GM12892 (cell line): ENCODE measurements at regions not wholly inside any gene's neighbourhood (a gene's known extent, or its start where the extent isn't known, plus 50 kb on each side); places are given as distances from the start of the nearest gene placed in this dataset.

Source experiments
- POLR2A ChIP-seq: IDR thresholded peaks from 2 replicates; pipeline ENCODE4 v1.6.1; 2011; ENCODE audit warnings: low read depth, low read length, control low read depth
- POLR2AphosphoS5 ChIP-seq: IDR thresholded peaks from 2 replicates; pipeline ENCODE4 v1.6.1; 2011; ENCODE audit warnings: low read depth, low read length, control low read depth
- TAF1 ChIP-seq: IDR thresholded peaks from 2 replicates; pipeline ENCODE4 v1.6.1; 2011; ENCODE audit warnings: low read depth, mild to moderate bottlenecking, control low read depth, low read length, borderline replicate concordance

DNA sequence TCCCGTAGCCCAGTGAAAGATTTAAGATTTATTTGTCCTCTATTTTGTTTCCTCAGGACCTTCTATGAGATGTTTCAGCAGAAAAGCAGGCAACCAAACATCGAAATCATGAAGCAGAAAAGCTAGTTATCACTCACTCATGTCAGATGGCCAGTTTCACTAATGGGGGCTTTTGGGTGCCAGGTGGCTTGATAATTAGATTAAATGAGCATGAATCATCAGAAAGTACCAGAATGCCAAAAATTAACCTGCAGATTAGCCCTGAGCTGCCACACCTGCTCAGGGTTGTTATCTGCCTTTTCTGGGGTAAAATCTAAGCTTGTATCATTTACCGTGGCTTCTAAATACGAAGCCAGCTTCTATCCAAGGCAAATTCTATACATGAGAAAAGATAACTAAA lies 1017.5 kb downstream of the XPNPEP1 start:
- TF ChIP-seq POLR2A: no peak
- TF ChIP-seq TAF1: no peak
- TF ChIP-seq POLR2AphosphoS5: no peak
